ENCODE measurements at regions not wholly inside any gene's neighbourhood (a gene's known extent, or its start where the extent isn't known, plus 50 kb on each side); places are given as distances from the start of the nearest gene placed in this dataset.
"Not testable (repeated sequence)": the region's sequence is repeated elsewhere in the genome, so short reads cannot be mapped to it uniquely, and the experiment has no call there.

DNA sequence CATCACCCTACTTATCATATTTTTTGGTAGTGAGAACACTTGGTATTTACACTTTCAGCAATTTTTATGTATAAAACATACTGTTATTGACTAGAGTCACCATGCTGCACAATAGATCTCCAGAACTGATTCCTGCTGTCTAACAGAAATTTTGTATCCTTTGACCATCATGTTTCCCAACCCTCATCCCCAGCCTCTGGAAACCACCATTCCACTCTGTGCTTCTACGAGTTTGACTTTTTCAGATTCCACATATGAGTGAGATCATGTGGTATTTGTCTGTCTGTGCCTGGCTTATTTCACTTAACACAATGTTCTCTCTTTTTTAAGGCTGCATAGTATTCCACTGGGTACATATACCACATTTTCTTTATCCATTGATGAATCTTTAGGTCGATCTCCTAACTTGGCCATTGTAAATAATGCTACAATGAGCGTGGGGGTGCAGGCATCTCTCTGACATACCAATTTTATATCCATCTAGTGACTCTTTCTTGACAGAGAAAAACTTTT is 115.9 kb upstream of the RUNX1 start:
- Histone ChIP-seq H3K36me3 (ENCODE audit: control insufficient read depth, insufficient read depth, low read length) (no peaks in the 10 kb centered on the region), H3K27me3 (ENCODE audit: control insufficient read depth, insufficient read depth, low read length) (no peaks in the 10 kb centered on the region), H3K9me3 (ENCODE audit: control insufficient read depth, insufficient read depth, low read length) (no peaks in the 10 kb centered on the region), H3K9ac (ENCODE audit: low read depth, low read length) (no peak overlapping the region), H3K4me1 (ENCODE audit: control insufficient read depth, insufficient read depth, low read length) (peaks cover 16% of the 10 kb centered on the region), H3K4me3 (ENCODE audit: low read depth, low read length) (no peak overlapping the region), H3K27ac (ENCODE audit: low read depth, low read length) (no peak overlapping the region)

DNA sequence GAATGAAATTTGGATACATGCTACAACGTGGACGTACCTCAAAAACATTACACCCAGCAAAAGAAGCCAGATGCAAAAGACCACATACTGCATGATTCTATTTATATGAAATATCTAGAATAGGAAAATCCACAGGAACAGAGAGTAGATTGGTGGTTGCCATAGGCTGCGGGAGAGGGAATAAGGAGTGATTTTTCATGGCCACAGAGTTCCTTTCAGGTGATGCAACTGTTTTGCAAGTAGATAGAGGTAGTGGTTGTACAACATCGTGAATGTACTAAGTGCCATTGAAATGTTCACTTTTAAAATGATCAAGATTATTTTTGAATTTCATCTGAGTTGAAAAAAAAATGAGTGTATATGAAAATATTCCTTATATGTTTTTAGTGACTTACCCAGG is 115.3 kb upstream of the RUNX1 start:
- H3K36me3 ChIP-seq (ENCODE audit: control insufficient read depth, insufficient read depth, low read length): no peaks in the 10 kb centered on the region
- no peaks in the 10 kb centered on the region for H3K9me3 ChIP-seq (ENCODE audit: control insufficient read depth, insufficient read depth, low read length)
- no peak overlapping the region for H3K4me3 ChIP-seq (ENCODE audit: low read depth, low read length)
- no peak overlapping the region for H3K9ac ChIP-seq (ENCODE audit: low read depth, low read length)
- peaks cover 16% of the 10 kb centered on the region for H3K4me1 ChIP-seq (ENCODE audit: control insufficient read depth, insufficient read depth, low read length)
- H3K27me3 ChIP-seq (ENCODE audit: control insufficient read depth, insufficient read depth, low read length): no peaks in the 10 kb centered on the region
- no peak overlapping the region for H3K27ac ChIP-seq (ENCODE audit: low read depth, low read length)

DNA sequence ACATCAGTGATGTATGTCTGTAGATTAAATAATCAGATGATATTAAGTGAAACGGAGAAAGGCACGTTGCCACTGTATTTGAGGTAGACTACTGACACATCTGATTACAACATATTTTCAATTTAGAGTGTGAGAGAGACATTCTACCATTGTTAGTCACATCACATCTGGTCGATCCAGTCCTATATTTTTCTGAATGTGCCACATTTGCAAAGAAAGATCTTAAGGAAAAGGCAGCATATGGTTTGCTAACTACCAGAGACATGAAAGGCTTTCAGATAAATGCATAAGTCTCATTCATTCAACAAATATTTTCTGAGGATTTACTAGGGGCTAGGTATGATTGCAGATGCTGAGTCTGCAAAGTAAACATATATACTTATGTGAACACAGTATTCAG is 114.3 kb upstream of the RUNX1 start:
- Histone ChIP-seq H3K9ac (ENCODE audit: low read depth, low read length) (no peak overlapping the region), H3K27ac (ENCODE audit: low read depth, low read length) (no peak overlapping the region), H3K9me3 (ENCODE audit: control insufficient read depth, insufficient read depth, low read length) (no peaks in the 10 kb centered on the region), H3K36me3 (ENCODE audit: control insufficient read depth, insufficient read depth, low read length) (no peaks in the 10 kb centered on the region), H3K4me1 (ENCODE audit: control insufficient read depth, insufficient read depth, low read length) (peaks cover 9% of the 10 kb centered on the region; the same call in 1 of the 2 replicates), H3K27me3 (ENCODE audit: control insufficient read depth, insufficient read depth, low read length) (no peaks in the 10 kb centered on the region), H3K4me3 (ENCODE audit: low read depth, low read length) (no peak overlapping the region)

DNA sequence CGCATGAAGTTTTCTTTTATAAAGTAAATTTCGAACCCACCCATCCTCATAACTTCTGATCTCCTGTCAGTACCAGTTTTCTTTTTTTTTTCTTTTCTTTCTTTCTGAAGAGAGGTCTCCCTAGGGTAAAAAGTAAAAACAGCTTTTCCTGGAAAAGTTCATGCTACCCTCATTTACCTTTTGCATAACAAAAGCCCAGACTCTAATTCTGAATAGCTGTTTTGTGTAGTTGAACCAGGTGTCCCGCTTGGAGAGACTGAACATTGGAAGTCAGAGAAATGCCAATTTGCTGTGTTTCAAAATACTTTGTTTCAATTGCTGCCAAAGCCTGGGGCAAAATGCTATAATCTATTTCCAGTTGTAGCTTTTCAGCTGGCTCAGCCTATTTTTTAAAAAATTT is 113.7 kb upstream of the RUNX1 start:
- Histone ChIP-seq H3K9ac (ENCODE audit: low read depth, low read length) (no peak overlapping the region), H3K36me3 (ENCODE audit: control insufficient read depth, insufficient read depth, low read length) (no peaks in the 10 kb centered on the region), H3K9me3 (ENCODE audit: control insufficient read depth, insufficient read depth, low read length) (no peaks in the 10 kb centered on the region), H3K27ac (ENCODE audit: low read depth, low read length) (no peak overlapping the region), H3K27me3 (ENCODE audit: control insufficient read depth, insufficient read depth, low read length) (no peaks in the 10 kb centered on the region), H3K4me3 (ENCODE audit: low read depth, low read length) (no peak overlapping the region), H3K4me1 (ENCODE audit: control insufficient read depth, insufficient read depth, low read length) (peaks cover 8% of the 10 kb centered on the region; the same call in 1 of the 2 replicates)

DNA sequence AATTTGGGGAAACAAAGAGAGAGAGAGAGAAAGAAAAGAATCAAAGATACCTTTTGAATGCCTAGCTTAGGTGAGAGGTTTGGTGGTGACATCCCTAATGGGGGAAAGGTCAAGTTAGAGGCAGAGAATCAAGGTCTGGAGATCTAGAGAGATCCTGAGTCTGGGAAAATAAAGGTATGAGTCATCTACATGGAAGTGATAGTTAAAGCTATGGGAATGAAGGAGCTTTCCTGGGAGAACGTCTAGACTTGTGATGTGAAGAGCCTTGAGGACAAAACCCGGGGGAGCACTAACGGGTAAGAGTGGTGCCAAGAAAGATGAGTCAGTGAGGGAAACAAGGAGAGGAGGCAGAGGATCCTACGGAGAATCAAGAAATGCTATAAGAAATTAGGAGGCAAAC is 110.8 kb upstream of the RUNX1 start:
- Histone ChIP-seq H3K9me3 (ENCODE audit: control insufficient read depth, insufficient read depth, low read length) (0 out of 2 replicates have a peak, but pooled peaks cover 2% of the 10 kb centered on the region), H3K9ac (ENCODE audit: low read depth, low read length) (no peak overlapping the region), H3K4me1 (ENCODE audit: control insufficient read depth, insufficient read depth, low read length) (peaks cover 8% of the 10 kb centered on the region; the same call in 1 of the 2 replicates), H3K36me3 (ENCODE audit: control insufficient read depth, insufficient read depth, low read length) (no peaks in the 10 kb centered on the region), H3K27me3 (ENCODE audit: control insufficient read depth, insufficient read depth, low read length) (no peaks in the 10 kb centered on the region), H3K4me3 (ENCODE audit: low read depth, low read length) (no peak overlapping the region), H3K27ac (ENCODE audit: low read depth, low read length) (no peak overlapping the region)

DNA sequence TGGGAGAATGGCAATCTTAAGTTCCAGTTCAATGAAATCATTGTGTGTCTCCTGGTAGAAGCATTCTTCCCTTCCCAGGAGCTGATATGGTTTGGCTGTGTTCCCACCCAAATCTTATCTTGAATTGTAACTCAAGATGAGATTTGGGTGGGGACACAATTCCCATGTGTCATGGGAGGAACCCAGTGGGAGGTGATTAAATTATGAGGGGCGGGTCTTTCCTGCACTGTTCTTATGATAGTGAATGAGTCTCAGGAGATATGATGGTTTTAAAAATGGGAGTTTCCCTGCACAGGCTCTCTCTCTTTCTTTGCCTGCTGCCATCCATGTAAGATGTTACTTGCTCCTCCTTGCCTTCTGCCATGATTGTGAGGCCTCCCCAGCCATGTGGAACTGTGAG is 108.3 kb upstream of the RUNX1 start:
- not testable (repeated sequence) for H3K36me3 ChIP-seq (ENCODE audit: control insufficient read depth, insufficient read depth, low read length); H3K9ac ChIP-seq (ENCODE audit: low read depth, low read length); H3K27me3 ChIP-seq (ENCODE audit: control insufficient read depth, insufficient read depth, low read length); H3K27ac ChIP-seq (ENCODE audit: low read depth, low read length); H3K4me1 ChIP-seq (ENCODE audit: control insufficient read depth, insufficient read depth, low read length); H3K9me3 ChIP-seq (ENCODE audit: control insufficient read depth, insufficient read depth, low read length); H3K4me3 ChIP-seq (ENCODE audit: low read depth, low read length)

DNA sequence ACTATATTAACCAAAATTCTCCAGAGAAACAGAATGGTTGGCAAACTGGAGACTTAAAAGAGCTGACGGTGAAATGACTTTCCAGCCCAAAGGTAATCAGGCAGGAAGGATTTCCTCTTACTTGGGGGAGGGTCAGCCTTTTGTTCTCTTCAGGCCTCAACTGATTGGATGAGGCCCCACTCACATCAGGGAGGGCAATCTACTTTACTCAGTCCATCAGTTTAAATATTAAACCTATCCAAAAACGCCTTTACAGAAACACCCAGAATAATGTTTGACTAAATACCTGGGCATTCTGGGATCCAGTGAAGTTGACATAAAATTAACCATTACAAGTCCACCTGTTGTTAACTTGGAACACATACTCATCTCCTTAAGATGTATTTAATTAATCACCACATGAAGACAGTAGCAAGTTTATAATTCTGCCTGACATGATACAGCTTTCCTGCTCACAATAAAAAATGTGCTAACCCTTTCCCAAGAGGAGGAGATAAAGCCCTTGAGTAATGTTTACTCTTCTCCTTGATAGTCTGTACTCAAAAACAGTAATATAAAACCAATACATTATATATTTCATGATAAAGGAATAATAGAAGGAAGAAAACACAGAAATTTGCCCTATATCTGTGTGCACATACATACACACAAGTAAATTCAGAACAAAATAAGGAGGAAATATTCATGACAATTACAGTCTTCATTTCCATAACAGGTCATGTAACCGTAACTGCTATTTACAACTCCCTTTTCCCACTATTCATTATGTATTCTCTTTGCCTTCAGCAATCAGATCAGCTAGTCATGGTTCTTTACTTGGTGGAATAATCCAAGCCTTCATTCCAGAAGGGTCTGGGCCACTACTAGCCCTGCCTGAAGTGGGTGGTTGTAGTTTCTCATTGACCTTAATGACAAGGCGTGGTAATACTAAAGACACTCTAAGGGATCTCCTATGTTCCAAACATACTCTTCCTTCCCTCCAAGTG is 107.5 kb upstream of the RUNX1 start:
- H3K9ac ChIP-seq (ENCODE audit: low read depth, low read length): no peak overlapping the region
- H3K27me3 ChIP-seq (ENCODE audit: control insufficient read depth, insufficient read depth, low read length): no peaks in the 10 kb centered on the region
- H3K27ac ChIP-seq (ENCODE audit: low read depth, low read length): no peak overlapping the region
- H3K4me1 ChIP-seq (ENCODE audit: control insufficient read depth, insufficient read depth, low read length): no peaks in the 10 kb centered on the region
- 0 out of 2 replicates have a peak, but pooled peaks cover 2% of the 10 kb centered on the region for H3K9me3 ChIP-seq (ENCODE audit: control insufficient read depth, insufficient read depth, low read length)
- H3K4me3 ChIP-seq (ENCODE audit: low read depth, low read length): no peak overlapping the region
- H3K36me3 ChIP-seq (ENCODE audit: control insufficient read depth, insufficient read depth, low read length): no peaks in the 10 kb centered on the region

DNA sequence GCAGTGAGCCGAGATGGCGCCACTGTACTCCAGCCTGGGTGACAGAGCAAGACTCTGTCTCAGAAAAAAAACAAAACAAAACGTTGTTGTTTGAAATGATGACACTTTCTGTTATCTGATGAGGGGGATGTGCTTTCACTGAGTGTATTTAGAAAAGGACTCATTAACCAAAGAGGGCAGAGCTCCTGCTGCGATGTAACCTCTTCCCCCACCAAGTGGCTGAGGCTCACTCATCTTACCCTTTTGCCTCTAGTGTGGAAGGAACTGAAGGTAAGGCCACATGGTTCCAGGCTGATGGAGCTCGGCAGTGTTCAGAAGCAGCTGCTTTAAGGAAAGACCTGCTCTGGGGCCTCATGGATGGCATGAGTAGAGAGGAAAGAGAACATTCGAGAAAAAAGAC is 105.7 kb upstream of the RUNX1 start:
- 0 out of 2 replicates have a peak, but pooled peaks cover 2% of the 10 kb centered on the region for H3K9me3 ChIP-seq (ENCODE audit: control insufficient read depth, insufficient read depth, low read length)

DNA sequence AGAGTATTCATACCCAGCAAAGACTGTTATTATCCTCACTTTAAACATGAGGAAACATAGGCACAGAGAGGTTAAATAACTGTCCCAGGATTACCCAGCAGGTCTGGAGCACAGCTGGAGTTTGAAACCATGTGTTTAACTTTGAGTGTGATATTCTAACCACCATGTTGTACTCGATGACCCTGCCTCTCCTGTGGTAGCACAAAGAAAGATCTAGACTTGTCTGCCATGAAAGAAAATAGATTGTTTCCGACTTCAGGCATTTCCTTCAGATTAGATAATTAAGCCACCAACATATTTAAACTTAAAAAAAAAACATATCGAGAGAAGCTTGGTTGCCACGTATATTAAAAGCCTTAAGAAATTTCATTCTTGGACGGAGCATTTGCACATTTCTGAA is 104.6 kb upstream of the RUNX1 start:
- H3K9me3 ChIP-seq (ENCODE audit: control insufficient read depth, insufficient read depth, low read length): 0 out of 2 replicates have a peak, but pooled peaks cover 2% of the 10 kb centered on the region
- H3K9ac ChIP-seq (ENCODE audit: low read depth, low read length): no peak overlapping the region
- H3K36me3 ChIP-seq (ENCODE audit: control insufficient read depth, insufficient read depth, low read length): no peaks in the 10 kb centered on the region
- H3K4me1 ChIP-seq (ENCODE audit: control insufficient read depth, insufficient read depth, low read length): no peaks in the 10 kb centered on the region
- H3K27ac ChIP-seq (ENCODE audit: low read depth, low read length): no peak overlapping the region
- no peaks in the 10 kb centered on the region for H3K27me3 ChIP-seq (ENCODE audit: control insufficient read depth, insufficient read depth, low read length)
- H3K4me3 ChIP-seq (ENCODE audit: low read depth, low read length): no peak overlapping the region

More for the DNA sequence above, 105.7 kb upstream of the RUNX1 start:
- Histone ChIP-seq H3K9ac (ENCODE audit: low read depth, low read length) (no peak overlapping the region), H3K36me3 (ENCODE audit: control insufficient read depth, insufficient read depth, low read length) (no peaks in the 10 kb centered on the region), H3K4me3 (ENCODE audit: low read depth, low read length) (no peak overlapping the region), H3K27ac (ENCODE audit: low read depth, low read length) (no peak overlapping the region), H3K4me1 (ENCODE audit: control insufficient read depth, insufficient read depth, low read length) (no peaks in the 10 kb centered on the region), H3K27me3 (ENCODE audit: control insufficient read depth, insufficient read depth, low read length) (no peaks in the 10 kb centered on the region)

DNA sequence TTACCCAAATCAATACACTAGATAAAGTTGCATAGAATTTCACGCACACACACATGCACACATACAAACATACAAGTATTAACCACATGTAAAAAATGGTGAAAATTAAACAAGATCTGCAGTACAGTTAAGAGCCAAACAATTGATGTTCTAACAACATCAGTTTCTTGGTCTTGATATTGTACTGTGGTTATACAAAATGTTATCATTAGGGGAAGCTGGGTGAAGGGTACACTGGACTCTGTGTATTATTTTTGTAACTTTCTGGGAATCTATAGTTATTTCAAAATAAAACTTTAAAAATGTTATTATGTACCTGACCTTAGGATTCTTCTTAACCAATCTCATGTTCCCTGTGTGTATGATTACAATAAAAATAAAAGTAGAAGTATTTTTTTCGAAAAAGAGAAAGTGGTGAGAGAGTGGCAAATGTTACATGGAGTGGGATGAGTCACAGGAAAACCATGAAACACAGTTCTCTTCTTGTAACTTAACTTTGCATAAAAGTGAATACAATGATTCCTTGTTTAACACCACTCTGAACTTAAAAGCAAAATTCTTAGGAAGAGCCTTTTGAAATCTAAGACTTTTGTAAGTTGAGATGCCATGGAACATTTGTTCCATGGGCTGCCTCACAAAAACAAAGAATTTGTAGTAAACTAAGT is 101.6 kb upstream of the RUNX1 start:
- H3K4me1 ChIP-seq (ENCODE audit: control insufficient read depth, insufficient read depth, low read length): no peaks in the 10 kb centered on the region; the same call in 1 of the 2 replicates
- H3K9ac ChIP-seq (ENCODE audit: low read depth, low read length): no peak overlapping the region
- no peaks in the 10 kb centered on the region for H3K9me3 ChIP-seq (ENCODE audit: control insufficient read depth, insufficient read depth, low read length)
- no peaks in the 10 kb centered on the region for H3K27me3 ChIP-seq (ENCODE audit: control insufficient read depth, insufficient read depth, low read length)
- no peak overlapping the region for H3K27ac ChIP-seq (ENCODE audit: low read depth, low read length)
- no peak overlapping the region for H3K4me3 ChIP-seq (ENCODE audit: low read depth, low read length)
- no peaks in the 10 kb centered on the region for H3K36me3 ChIP-seq (ENCODE audit: control insufficient read depth, insufficient read depth, low read length)

DNA sequence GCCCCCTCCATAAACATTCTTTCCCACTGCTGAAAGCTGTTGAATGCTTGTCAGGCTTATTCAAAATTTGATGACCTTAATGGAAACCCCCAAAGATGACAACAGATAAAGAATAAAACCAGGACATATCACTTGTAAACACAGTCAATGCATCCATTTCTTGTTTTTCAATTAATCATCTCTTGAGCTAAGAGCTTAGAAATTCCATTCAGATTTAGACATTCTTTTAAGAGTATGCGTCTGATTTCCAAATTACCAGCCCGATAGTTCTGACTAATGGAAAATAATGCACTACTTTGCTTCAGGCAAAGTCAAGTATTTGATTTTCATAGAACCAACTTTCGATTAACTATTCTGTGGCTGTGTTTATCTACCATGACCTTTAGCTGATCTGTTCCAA is 100.6 kb upstream of the RUNX1 start:
- H3K4me3 ChIP-seq (ENCODE audit: low read depth, low read length): no peak overlapping the region
- H3K4me1 ChIP-seq (ENCODE audit: control insufficient read depth, insufficient read depth, low read length): no peaks in the 10 kb centered on the region; the same call in 1 of the 2 replicates
- H3K9ac ChIP-seq (ENCODE audit: low read depth, low read length): no peak overlapping the region
- no peaks in the 10 kb centered on the region for H3K9me3 ChIP-seq (ENCODE audit: control insufficient read depth, insufficient read depth, low read length)
- H3K27me3 ChIP-seq (ENCODE audit: control insufficient read depth, insufficient read depth, low read length): no peaks in the 10 kb centered on the region
- no peak overlapping the region for H3K27ac ChIP-seq (ENCODE audit: low read depth, low read length)
- H3K36me3 ChIP-seq (ENCODE audit: control insufficient read depth, insufficient read depth, low read length): no peaks in the 10 kb centered on the region

Measured in HUES48 (cell line).